ENCODE measurements at regions not wholly inside any gene's neighbourhood (a gene's known extent, or its start where the extent isn't known, plus 50 kb on each side); places are given as distances from the start of the nearest gene placed in this dataset.

- no peak for TF ChIP-seq EZH2 (IDR thresholded peaks at IDR 0.05; ENCODE audit: low read length, unreplicated experiment)
- TF ChIP-seq, protein P1, sequence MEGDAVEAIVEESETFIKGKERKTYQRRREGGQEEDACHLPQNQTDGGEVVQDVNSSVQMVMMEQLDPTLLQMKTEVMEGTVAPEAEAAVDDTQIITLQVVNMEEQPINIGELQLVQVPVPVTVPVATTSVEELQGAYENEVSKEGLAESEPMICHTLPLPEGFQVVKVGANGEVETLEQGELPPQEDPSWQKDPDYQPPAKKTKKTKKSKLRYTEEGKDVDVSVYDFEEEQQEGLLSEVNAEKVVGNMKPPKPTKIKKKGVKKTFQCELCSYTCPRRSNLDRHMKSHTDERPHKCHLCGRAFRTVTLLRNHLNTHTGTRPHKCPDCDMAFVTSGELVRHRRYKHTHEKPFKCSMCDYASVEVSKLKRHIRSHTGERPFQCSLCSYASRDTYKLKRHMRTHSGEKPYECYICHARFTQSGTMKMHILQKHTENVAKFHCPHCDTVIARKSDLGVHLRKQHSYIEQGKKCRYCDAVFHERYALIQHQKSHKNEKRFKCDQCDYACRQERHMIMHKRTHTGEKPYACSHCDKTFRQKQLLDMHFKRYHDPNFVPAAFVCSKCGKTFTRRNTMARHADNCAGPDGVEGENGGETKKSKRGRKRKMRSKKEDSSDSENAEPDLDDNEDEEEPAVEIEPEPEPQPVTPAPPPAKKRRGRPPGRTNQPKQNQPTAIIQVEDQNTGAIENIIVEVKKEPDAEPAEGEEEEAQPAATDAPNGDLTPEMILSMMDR (conservative IDR thresholded peaks at IDR 0.05; ENCODE audit: low read depth, low read length), result no peak
Measured at GRCh38 chrX:39309721-39310152, 508.5 kb downstream of the MID1IP1 start.
